NB4 (cell line): ENCODE measurements at regions not wholly inside any gene's neighbourhood (a gene's known extent, or its start where the extent isn't known, plus 50 kb on each side); places are given as distances from the start of the nearest gene placed in this dataset.
"Not testable (repeated sequence)": the region's sequence is repeated elsewhere in the genome, so short reads cannot be mapped to it uniquely, and the experiment has no call there.

Experiments used
- DNase-seq: peaks from one replicate; pipeline ENCODE4 v3.0.0; 2010; ENCODE audit warnings: low read depth
- H3K4me3 ChIP-seq: one replicate; pipeline ENCODE4 v1.5.1; 2011; ENCODE audit warnings: mild to moderate bottlenecking, low read depth, low read length, moderate library complexity
- MYC ChIP-seq: IDR thresholded peaks from 2 replicates; pipeline ENCODE4 v1.6.1; 2011; ENCODE audit warnings: low read depth, low read length
- POLR2A ChIP-seq: IDR thresholded peaks from 2 replicates; pipeline ENCODE4 v1.6.1; 2011; ENCODE audit warnings: mild to moderate bottlenecking; ENCODE audit not compliant: insufficient read length; ENCODE audit errors: extremely low read depth
- TF ChIP-seq, protein P1 (sequence below): IDR thresholded peaks from one replicate; pipeline ENCODE4 v1.5.1; 2012; ENCODE audit warnings: low read depth, low read length
- TF ChIP-seq, protein P2 (sequence below): IDR thresholded peaks from 2 replicates; pipeline ENCODE4 v1.6.1; 2011; ENCODE audit warnings: low read depth, low read length

DNA sequence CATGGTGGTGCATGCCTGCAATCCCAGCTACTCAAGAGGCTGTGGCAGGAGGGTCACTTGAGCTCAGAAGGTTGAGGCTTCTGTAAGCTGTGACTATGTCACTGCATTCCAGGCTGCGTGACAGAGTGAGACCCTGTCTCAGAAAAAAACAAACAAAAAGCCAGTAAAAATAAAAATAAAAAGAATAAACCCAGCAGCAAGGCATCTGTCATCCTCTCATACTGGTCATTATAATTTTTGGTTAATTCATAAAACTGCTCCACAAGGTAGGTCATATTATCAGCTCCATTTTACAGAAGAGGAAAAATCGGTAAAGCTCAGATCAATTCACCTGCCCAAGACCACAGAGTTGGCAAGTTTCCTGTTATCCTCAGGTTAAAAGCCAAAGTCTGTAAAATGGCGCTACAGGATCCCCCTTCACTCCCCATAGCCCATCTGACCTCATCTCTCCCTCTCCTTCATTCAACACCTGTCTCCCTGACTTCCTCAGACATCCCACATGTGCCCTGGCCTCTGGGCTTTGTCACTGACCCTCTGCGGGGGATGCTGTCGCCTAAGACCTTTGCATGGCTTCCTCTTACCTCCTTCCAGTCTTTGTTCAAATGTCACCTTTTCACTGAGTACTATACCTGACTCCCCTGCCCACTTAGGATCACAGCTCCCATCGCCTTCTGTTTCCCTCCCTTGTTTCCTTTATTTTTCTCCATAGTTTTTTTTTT, 213.2 kb upstream of the ZNF217 start:
- DNase-seq = no peak
- TF ChIP-seq MYC = no peak
- TF ChIP-seq, protein P1, sequence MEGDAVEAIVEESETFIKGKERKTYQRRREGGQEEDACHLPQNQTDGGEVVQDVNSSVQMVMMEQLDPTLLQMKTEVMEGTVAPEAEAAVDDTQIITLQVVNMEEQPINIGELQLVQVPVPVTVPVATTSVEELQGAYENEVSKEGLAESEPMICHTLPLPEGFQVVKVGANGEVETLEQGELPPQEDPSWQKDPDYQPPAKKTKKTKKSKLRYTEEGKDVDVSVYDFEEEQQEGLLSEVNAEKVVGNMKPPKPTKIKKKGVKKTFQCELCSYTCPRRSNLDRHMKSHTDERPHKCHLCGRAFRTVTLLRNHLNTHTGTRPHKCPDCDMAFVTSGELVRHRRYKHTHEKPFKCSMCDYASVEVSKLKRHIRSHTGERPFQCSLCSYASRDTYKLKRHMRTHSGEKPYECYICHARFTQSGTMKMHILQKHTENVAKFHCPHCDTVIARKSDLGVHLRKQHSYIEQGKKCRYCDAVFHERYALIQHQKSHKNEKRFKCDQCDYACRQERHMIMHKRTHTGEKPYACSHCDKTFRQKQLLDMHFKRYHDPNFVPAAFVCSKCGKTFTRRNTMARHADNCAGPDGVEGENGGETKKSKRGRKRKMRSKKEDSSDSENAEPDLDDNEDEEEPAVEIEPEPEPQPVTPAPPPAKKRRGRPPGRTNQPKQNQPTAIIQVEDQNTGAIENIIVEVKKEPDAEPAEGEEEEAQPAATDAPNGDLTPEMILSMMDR = no peak
- TF ChIP-seq, protein P2, sequence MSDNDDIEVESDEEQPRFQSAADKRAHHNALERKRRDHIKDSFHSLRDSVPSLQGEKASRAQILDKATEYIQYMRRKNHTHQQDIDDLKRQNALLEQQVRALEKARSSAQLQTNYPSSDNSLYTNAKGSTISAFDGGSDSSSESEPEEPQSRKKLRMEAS = no peak
- no peak for TF ChIP-seq POLR2A
- no peak overlapping the region for H3K4me3 ChIP-seq

DNA sequence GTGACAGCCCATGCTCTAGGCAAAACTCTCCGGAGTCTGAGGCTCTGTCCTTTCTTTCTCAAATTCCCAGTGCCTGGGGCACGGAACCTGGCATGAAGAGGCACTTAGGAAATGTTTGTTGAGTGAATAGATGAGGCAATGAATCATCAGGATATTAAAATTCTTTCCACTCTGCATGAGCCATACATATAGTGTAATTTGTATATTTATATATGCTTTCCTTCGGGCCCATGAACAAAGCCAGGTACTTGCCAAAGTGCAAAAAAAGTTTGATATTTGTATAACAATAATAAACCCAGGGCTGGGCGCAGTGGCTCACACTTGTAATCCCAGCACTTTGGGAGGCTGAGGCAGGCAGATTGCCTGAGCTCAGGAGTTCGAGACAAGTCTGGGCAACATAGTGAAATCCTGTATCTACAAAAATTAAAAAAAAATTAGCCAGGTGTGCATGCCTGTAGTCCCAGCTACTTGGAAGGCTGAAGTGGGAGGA, 212.3 kb upstream of the ZNF217 start:
- TF ChIP-seq, protein P2 = no peak
- TF ChIP-seq, protein P1 = no peak
- no peak for TF ChIP-seq MYC
- no peak for TF ChIP-seq POLR2A
- DNase-seq = no peak
- no peak overlapping the region for H3K4me3 ChIP-seq

DNA sequence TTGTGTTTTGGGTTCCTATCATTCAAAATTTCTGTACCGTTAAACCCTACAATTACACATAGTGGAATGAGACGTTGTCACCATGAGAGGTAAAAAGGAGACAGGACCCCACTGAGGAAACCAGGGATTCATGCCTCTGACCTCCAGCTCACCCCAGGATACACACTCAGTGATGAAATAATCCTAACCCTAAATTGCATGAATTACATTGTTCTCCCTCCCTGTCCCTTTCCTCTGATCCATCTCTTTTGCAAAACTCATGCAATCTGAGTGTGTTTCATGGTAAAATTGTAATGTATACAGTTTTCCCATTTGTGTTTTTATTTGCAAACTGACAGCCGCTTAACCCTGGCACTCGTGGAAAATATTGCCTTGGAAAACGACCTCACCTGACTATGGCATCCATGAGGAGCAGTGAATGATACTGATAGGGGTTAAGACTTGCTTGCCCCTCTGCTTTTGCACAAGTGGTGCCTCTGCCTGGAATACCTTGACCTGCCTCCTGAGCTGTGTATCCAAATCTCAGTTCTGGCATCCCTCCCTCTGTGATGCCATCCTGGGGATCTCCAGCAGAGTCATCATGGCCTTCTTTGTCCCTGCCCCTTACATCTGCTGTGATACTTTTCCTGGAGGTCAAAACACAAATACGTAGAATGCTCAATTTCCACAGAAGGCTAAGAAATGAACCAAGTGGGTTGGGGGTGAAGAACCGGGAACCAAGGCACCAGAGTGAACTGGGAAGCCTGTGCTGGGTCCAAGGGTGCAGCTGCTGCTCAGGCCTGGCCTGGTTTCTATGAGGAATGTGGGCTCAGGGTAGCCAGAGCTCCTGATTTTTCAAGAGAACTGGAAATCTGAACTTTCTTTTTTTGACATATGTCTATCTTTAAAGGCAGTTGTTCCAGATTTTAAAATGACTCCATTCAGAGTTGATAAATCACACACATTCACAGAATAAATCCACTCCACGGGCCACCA, 211.6 kb upstream of the ZNF217 start:
- DNase-seq = no peak
- TF ChIP-seq, protein P2 = no peak
- no peak for TF ChIP-seq MYC
- no peak for TF ChIP-seq POLR2A
- TF ChIP-seq, protein P1 = no peak
- no peak overlapping the region for H3K4me3 ChIP-seq

DNA sequence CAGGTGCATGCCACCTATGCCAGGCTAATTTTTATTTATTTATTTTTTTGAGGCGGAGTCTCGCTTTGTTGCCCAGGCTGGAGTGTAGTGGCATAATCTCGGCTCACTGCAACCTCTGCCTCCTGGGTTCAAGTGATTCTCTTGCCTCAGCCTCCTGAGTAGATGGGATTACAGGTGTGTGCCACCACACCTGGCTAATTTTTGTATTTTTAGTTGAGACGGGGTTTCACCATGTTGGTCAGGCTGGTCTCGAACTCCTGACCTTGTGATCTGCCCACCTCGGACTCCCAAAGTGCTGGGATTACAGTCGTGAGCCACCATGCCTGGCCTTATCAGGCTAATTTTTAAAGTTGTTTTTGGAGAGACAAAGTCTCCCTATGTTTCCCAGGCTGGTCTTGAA, 210.7 kb upstream of the ZNF217 start:
- H3K4me3 ChIP-seq, DNase-seq: not testable (repeated sequence)

DNA sequence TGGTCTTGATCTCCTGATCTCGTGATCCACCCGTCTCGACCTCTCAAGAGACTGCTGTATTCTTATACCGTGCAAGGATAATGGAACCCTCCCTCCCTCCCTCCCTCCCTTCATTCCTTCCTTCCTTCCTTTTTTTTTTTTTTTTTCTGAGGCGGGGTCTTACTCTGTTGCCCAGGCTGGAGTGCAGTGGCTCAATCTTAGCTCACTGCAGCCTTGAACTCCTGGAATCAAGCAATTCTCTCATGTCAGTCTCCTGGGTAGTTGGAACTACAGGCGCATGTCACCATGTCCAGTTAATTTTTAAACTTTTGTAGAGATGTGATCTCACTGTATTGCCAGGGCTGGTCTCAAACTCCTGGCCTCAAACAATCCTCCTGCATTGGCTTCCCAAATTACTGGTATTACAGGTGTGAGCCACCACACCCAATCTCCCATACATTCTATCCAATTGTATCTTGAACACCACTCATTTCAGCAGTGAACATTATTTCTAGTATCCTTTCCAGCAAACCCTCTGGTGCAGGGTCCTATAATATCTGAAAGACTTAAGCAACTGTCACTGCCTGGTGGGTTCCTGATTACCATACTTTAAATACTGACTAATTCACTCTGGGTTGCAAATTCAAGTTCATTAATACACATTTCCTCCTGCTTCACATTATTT, 210.0 kb upstream of the ZNF217 start:
- DNase-seq = no peak
- TF ChIP-seq, protein P2 = no peak
- TF ChIP-seq, protein P1 = no peak
- TF ChIP-seq MYC (no peak), POLR2A (no peak)
- H3K4me3 ChIP-seq = no peak overlapping the region
